ENCODE measurements at regions not wholly inside any gene's neighbourhood (a gene's known extent, or its start where the extent isn't known, plus 50 kb on each side); places are given as distances from the start of the nearest gene placed in this dataset.

DNA sequence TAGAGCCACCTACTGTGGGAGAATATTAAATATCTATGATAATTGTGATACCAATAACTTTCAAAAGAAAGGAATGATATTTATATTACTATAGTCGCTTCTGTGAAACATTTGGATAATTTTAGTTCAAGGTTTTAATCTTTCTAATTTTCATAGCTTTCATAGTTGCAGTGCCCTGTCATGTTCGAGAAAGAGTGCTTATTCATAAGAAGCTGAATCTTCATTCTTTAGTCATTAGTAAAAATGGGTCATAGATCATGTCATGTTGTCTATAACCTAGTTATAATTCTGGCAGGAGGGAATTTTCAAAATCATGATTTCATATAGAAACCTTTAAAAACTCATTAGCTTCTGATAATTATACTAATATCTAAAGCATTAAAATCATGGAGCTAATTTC lies 685.6 kb downstream of the CETN3 start:
- TF ChIP-seq, protein P1, sequence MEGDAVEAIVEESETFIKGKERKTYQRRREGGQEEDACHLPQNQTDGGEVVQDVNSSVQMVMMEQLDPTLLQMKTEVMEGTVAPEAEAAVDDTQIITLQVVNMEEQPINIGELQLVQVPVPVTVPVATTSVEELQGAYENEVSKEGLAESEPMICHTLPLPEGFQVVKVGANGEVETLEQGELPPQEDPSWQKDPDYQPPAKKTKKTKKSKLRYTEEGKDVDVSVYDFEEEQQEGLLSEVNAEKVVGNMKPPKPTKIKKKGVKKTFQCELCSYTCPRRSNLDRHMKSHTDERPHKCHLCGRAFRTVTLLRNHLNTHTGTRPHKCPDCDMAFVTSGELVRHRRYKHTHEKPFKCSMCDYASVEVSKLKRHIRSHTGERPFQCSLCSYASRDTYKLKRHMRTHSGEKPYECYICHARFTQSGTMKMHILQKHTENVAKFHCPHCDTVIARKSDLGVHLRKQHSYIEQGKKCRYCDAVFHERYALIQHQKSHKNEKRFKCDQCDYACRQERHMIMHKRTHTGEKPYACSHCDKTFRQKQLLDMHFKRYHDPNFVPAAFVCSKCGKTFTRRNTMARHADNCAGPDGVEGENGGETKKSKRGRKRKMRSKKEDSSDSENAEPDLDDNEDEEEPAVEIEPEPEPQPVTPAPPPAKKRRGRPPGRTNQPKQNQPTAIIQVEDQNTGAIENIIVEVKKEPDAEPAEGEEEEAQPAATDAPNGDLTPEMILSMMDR (IDR thresholded peaks at IDR 0.05; ENCODE audit: poor library complexity) = no peak
- TF ChIP-seq EZH2 (IDR thresholded peaks at IDR 0.05; ENCODE audit: borderline replicate concordance) = no peak
